Hematopoietic multipotent progenitor cell treated with erythropoietin and hydrocortisone succinate and interleukin-3 and kit ligand, for 15 days (in vitro differentiated cells): ENCODE measurements at regions not wholly inside any gene's neighbourhood (a gene's known extent, or its start where the extent isn't known, plus 50 kb on each side); places are given as distances from the start of the nearest gene placed in this dataset.
A peak's percentile ranks its signal among the peaks of the same experiment; 100 is the strongest.
"Not testable (repeated sequence)": the region's sequence is repeated elsewhere in the genome, so short reads cannot be mapped to it uniquely, and the experiment has no call there.

Experiments used
- DNase-seq: peaks from one replicate; pipeline ENCODE4 v3.0.0-alpha.2; 2015; ENCODE audit warnings: low spot score

- DNase-seq, result no peak
Measured at GRCh38 chr10:23493711-23494110, 54.8 kb downstream of the OTUD1 start.

- DNase-seq, result no peak
Measured at GRCh38 chr10:23496727-23497126, 57.9 kb downstream of the OTUD1 start.

- no peak for DNase-seq
Measured at GRCh38 chr10:23499372-23500132, 60.7 kb downstream of the OTUD1 start.

- DNase-seq, result no peak
Measured at GRCh38 chr10:23505797-23506465, 67.1 kb downstream of the OTUD1 start.

GRCh38 chr10:23512355-23513058 lies 73.6 kb downstream of the OTUD1 start:
- DNase-seq, result no peak

GRCh38 chr10:23513621-23514020 lies 74.7 kb downstream of the OTUD1 start:
- not testable (repeated sequence) for DNase-seq

- no peak for DNase-seq
Measured at GRCh38 chr10:23514321-23514720, 75.4 kb downstream of the OTUD1 start.

- no peak for DNase-seq
Measured at GRCh38 chr10:23516530-23516929, 77.7 kb downstream of the OTUD1 start.

- no peak for DNase-seq
Measured at GRCh38 chr10:23517155-23517554, 78.3 kb downstream of the OTUD1 start.

- no peak for DNase-seq
Measured at GRCh38 chr10:23521735-23522134, 82.9 kb downstream of the OTUD1 start.

GRCh38 chr10:23522345-23522744 lies 83.5 kb downstream of the OTUD1 start:
- DNase-seq, result no peak

GRCh38 chr10:23523251-23523650 lies 84.4 kb downstream of the OTUD1 start:
- DNase-seq, result no peak

GRCh38 chr10:23525406-23525805 lies 86.5 kb downstream of the OTUD1 start:
- no peak for DNase-seq

- no peak for DNase-seq
Measured at GRCh38 chr10:23528419-23528818, 89.5 kb downstream of the OTUD1 start.

GRCh38 chr10:23529625-23530024 lies 90.8 kb downstream of the OTUD1 start:
- DNase-seq, result no peak

- peak; percentile 10 for DNase-seq
Measured at GRCh38 chr10:23530079-23530478, 91.2 kb downstream of the OTUD1 start.

- no peak for DNase-seq
Measured at GRCh38 chr10:23533212-23533611, 94.3 kb downstream of the OTUD1 start.

- no peak for DNase-seq
Measured at GRCh38 chr10:23534326-23534725, 95.5 kb downstream of the OTUD1 start.

- DNase-seq, result no peak
Measured at GRCh38 chr10:23534761-23535160, 95.9 kb downstream of the OTUD1 start.

- DNase-seq, result no peak
Measured at GRCh38 chr10:23535381-23535780, 96.5 kb downstream of the OTUD1 start.

GRCh38 chr10:23538968-23539367 lies 100.1 kb downstream of the OTUD1 start:
- DNase-seq, result no peak

- DNase-seq, result no peak
Measured at GRCh38 chr10:23540401-23541030, 101.6 kb downstream of the OTUD1 start.
